Esophagus muscularis mucosa (tissue), 4 donors: ENCODE measurements at regions not wholly inside any gene's neighbourhood (a gene's known extent, or its start where the extent isn't known, plus 50 kb on each side); places are given as distances from the start of the nearest gene placed in this dataset.

Source experiments
- EP300 ChIP-seq: sonication (generic); formaldehyde crosslinking; IDR thresholded peaks from one replicate; pipeline ENCODE4 v1.6.1; 2017; ENCODE audit warnings: antibody characterized with exemption
- POLR2A ChIP-seq: fragments of 450-650 bp; IDR thresholded peaks from one replicate; pipeline ENCODE4 v1.6.1; 2017; ENCODE audit warnings: antibody characterized with exemption, moderate library complexity, mild to moderate bottlenecking, low read depth
- TF ChIP-seq, protein P1 (sequence below), 3 experiments: fragments of 200-600 bp in 2 of 3; fragments of 450-650 bp in 1 of 3; sonication (generic) in 2 of 3; IDR thresholded peaks; one replicate each; pipeline ENCODE4 v1.5.1; 2017 to 2019; ENCODE audit warnings: antibody characterized with exemption in 3 of 3, mild to moderate bottlenecking in 2 of 3, moderate library complexity in 1 of 3

DNA sequence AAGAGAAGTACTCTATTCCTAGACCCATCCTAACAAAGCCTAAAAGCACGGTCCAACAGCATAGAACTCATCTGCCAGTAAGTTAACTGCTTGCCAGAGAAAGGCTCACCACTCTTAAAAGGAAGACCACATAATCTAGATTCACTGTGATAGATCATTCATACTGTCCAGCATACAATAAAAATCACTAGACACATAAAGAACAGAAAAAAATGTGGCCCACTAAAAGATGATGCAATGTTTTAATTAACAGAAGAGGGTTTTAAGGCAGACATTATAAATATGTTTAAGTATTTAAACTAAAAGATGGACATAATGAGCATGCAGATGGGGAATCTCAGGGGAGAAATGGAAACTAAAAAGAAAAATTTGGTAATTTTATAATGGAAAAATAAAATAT lies 157.5 kb upstream of the CDH4 start:
- TF ChIP-seq, protein P1, sequence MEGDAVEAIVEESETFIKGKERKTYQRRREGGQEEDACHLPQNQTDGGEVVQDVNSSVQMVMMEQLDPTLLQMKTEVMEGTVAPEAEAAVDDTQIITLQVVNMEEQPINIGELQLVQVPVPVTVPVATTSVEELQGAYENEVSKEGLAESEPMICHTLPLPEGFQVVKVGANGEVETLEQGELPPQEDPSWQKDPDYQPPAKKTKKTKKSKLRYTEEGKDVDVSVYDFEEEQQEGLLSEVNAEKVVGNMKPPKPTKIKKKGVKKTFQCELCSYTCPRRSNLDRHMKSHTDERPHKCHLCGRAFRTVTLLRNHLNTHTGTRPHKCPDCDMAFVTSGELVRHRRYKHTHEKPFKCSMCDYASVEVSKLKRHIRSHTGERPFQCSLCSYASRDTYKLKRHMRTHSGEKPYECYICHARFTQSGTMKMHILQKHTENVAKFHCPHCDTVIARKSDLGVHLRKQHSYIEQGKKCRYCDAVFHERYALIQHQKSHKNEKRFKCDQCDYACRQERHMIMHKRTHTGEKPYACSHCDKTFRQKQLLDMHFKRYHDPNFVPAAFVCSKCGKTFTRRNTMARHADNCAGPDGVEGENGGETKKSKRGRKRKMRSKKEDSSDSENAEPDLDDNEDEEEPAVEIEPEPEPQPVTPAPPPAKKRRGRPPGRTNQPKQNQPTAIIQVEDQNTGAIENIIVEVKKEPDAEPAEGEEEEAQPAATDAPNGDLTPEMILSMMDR (IDR thresholded peaks at IDR 0.05): no peak
- no peak for TF ChIP-seq POLR2A
- TF ChIP-seq EP300: no peak
